Muscle of back (tissue), 3 donors: ENCODE measurements at regions not wholly inside any gene's neighbourhood (a gene's known extent, or its start where the extent isn't known, plus 50 kb on each side); places are given as distances from the start of the nearest gene placed in this dataset.
"Not testable (repeated sequence)": the region's sequence is repeated elsewhere in the genome, so short reads cannot be mapped to it uniquely, and the experiment has no call there.

ENCODE experiments used
- DNase-seq, 3 donors: peaks; one replicate each; pipeline versions ENCODE4 v3.0.0 to v3.0.0-alpha.2; 2013

GRCh38 chr6:164396071-164397047, 913.0 kb downstream of the C6orf118 start:
- DNase-seq: peak in 1 of 3 donors; percentile 19

DNA sequence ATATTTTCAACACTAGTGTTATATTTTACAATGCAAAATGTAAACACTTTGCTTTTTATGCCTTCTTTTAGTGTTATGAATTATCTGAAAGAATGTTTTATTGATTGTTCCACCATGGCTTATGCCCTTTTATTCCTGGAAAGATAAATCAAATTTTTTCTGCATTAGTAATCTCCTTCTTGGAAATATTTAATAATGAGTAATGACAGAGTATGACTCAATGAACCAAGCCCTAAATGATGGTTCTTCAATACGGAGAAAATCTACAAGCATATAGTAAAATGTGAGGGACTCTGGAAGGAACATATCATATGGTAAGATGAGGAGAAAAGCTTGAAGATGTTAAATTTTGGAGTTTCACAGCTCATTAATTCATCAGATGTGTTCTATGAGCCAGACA, 929.6 kb downstream of the C6orf118 start:
- DNase-seq: no peak

DNA sequence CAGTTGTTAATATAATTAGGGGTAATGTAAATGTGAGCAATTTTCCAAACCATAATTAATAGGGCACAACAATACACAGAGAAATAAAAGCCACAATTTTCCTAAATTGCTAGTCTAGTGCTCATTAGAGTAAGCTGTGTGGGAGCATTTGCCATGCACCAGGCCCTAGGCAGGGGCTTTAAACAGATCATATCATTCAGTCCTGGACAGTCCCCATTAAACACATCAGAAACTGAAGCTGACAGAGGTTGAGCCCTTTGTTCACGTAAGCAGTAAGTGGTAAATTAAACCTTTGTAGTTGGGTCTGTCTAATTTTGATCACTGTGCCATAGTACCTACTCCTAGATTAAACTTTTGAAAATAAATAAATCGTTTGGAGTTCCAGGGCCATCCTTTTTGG, 931.1 kb downstream of the C6orf118 start:
- DNase-seq: no peak

GRCh38 chr6:164377348-164377918, 932.0 kb downstream of the C6orf118 start:
- no peak for DNase-seq

DNA sequence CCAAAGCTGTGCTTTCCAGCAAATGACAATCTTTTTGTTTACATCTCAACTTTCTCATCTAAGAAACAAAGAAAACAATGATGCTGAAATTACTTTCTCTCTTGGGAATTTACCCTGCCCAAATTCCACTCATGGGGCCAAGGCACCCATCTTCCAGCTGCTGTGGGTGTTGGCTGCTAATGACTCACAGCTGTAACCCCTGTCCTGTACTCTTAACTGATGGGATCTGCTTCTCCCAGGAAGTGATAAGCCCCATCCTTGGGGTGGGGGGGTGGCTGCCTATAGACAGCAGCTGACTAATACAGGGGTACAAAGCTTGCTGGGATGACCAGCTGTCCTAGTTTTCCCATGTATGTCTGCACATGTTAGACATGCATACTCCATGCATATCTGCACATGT, 938.6 kb downstream of the C6orf118 start:
- no peak for DNase-seq

- no peak for DNase-seq
Observed at GRCh38 chr6:164359441-164359840, 944.9 kb downstream of the QKI start.

- no peak for DNase-seq
Observed at GRCh38 chr6:164359036-164359435, 944.5 kb downstream of the QKI start.

DNA sequence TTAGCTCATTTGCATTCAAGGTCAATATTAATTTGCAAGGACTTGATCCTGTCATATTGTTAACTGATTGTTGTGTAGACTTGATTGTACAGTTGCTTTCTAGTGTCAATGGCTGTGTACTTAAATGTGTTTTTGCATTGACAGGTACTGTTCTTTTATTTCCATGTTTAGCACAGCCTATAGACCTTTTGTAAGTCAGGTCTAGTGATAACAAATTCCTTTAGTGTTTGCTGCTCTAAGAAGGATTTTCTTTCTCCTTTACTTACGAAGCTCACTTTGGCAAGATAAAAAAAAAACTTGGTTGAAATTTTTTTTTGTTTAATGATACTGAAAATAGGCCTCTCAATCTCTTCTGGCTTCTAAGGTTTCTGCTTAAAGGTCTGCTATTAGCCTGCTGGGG, 942.3 kb downstream of the QKI start:
- no peak for DNase-seq

DNA sequence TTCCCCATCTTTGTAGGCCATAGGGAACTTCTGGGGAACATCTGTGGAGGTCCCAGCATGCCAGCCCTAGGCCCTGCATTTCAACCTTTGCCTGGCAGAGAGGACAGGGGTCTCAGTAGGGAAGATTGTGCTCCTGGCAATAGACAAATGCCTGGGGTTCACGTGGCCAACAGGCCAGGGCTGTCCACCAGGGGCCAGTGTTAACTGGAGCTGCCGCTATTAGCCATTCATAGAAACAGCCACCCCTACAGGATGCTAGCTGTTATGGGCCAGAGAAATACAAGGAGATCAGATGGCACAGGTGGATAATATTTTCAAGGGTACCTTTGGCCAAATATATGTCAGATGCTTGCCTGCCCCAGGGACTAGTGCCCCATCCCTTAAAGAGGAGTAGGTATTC, 932.9 kb downstream of the QKI start:
- DNase-seq: no peak

GRCh38 chr6:164346631-164347030, 932.1 kb downstream of the QKI start:
- no peak for DNase-seq

- no peak for DNase-seq
Observed at GRCh38 chr6:164345806-164346496, 931.4 kb downstream of the QKI start.

- peak in 2 of 3 donors; percentile 9 to 50 for DNase-seq
Observed at GRCh38 chr6:164345327-164345726, 930.8 kb downstream of the QKI start.

GRCh38 chr6:164344801-164345291, 930.3 kb downstream of the QKI start:
- peak in 2 of 3 donors; percentile 40 to 65 for DNase-seq

GRCh38 chr6:164339442-164339841, 924.9 kb downstream of the QKI start:
- not testable (repeated sequence) for DNase-seq

GRCh38 chr6:164337925-164338397, 923.4 kb downstream of the QKI start:
- no peak for DNase-seq

DNA sequence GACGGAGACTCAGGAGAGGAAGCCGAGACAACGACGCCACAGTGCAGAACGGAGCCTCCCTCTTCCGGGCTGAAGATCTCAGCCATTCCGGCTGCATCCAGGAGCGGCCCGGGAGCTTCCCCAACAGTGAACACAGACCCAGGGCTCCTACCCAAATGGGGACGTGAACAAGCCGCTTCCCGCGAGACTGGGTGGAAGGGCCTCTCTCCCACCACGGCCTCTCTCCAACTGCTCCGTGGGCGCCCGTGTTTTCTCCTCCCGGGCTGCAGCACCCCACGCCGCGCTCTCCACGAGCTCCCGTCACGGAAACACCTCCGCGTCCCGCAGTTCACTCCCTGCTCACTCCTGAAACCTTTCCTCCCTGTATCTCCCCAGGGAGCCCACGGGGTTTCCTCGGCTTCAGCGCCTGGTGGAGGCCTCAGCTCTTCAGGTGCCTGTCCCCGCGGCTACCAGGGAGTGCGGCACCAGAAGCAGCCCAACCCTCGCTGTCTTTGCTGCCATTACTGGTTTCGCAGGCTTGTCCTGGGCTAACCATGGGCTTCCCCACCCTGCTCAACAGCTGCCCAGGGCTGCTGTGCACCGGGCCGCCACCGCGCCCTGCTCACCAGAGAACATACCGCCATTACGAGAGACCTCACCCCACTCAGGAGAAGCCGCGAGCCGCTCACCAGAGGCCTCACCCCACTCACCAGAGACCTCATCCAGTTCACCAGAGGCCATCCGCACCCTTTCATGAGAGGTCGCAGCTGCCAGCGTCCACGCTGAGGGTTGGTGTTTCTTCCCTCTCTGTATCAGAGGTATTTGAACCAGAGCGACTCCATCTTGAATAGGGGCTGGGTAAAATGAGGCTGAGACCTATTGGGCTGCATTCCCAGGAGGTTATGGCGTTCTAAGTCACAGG, 922.8 kb downstream of the QKI start:
- DNase-seq: no peak

- no peak for DNase-seq
Observed at GRCh38 chr6:164336455-164336854, 921.9 kb downstream of the QKI start.

GRCh38 chr6:164331026-164331425, 916.5 kb downstream of the QKI start:
- no peak for DNase-seq

DNA sequence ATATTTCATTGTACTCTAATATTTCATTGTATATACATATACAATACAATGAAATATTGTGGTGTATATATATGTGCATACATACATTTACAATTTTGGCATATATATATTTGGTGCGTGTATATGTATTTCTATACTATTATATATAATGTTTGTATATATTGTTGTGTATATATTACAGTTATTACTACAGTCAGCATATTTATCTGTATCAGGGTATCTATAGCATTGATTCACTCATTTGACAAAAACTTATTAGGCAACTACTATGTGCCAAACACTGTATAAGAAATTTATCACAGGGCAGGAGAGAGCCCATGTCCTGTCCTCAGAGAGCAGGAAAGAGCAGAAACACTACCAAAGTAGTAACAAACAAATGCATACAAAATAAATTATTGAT, 910.6 kb downstream of the QKI start:
- no peak for DNase-seq

GRCh38 chr6:164322533-164322932, 908.0 kb downstream of the QKI start:
- DNase-seq: no peak

DNA sequence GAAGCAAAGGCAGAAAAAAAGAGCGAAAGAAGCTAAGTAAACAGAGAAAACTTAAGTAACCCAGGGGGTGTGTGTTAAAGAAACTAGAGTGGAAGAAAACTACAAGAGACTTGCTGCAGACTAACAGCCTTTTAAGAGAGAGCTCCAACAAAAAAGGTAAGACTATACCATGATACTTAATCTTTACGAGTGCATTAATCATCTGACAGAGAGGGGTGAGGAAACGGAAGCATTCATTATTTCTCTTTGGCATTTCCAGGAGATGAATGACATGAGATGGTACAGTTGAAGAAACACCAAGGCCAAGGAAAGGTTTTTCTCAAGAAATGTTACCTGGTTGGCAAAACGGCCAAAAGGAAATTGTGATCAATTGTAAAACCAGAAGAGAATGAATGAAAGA, 906.8 kb downstream of the QKI start:
- no peak for DNase-seq
